ENCODE measurements at regions not wholly inside any gene's neighbourhood (a gene's known extent, or its start where the extent isn't known, plus 50 kb on each side); places are given as distances from the start of the nearest gene placed in this dataset.

GRCh38 chr22:49263101-49263500 lies 564.6 kb downstream of the BRD1 start:
- H3K4me1 Mint-ChIP-seq = no peaks in the 10 kb centered on the region
- Histone ChIP-seq H3K4me1 (ENCODE audit: control insufficient read depth, insufficient read depth, low read length) (no peaks in the 10 kb centered on the region), H3K9me3 (ENCODE audit: control insufficient read depth, insufficient read depth, low read length) (no peaks in the 10 kb centered on the region), H3K27me3 (ENCODE audit: control insufficient read depth, insufficient read depth, low read length) (no peaks in the 10 kb centered on the region), H3K27ac (ENCODE audit: low read length) (no peak overlapping the region), H3K36me3 (ENCODE audit: control insufficient read depth, insufficient read depth, low read length) (no peaks in the 10 kb centered on the region), H3K4me3 (ENCODE audit: low read length) (no peak overlapping the region)
- H3K4me3 Mint-ChIP-seq = no peak overlapping the region
- intact Hi-C loops (cut with micrococcal nuclease) = no loop called here
- no peak overlapping the region for H3K27ac Mint-ChIP-seq
- ATAC-seq (no peak), DNase-seq (no peak)
- H3K27me3 Mint-ChIP-seq (ENCODE audit: low read depth in 2 of 2) = peaks cover 3 to 17% of the 10 kb centered on the region in 2 donors
- TF ChIP-seq, protein P1, sequence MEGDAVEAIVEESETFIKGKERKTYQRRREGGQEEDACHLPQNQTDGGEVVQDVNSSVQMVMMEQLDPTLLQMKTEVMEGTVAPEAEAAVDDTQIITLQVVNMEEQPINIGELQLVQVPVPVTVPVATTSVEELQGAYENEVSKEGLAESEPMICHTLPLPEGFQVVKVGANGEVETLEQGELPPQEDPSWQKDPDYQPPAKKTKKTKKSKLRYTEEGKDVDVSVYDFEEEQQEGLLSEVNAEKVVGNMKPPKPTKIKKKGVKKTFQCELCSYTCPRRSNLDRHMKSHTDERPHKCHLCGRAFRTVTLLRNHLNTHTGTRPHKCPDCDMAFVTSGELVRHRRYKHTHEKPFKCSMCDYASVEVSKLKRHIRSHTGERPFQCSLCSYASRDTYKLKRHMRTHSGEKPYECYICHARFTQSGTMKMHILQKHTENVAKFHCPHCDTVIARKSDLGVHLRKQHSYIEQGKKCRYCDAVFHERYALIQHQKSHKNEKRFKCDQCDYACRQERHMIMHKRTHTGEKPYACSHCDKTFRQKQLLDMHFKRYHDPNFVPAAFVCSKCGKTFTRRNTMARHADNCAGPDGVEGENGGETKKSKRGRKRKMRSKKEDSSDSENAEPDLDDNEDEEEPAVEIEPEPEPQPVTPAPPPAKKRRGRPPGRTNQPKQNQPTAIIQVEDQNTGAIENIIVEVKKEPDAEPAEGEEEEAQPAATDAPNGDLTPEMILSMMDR (IDR thresholded peaks at IDR 0.05) = no peak
- H3K9me3 Mint-ChIP-seq = no peaks in the 10 kb centered on the region
- no peaks in the 10 kb centered on the region for H3K36me3 Mint-ChIP-seq
- WGBS (ENCODE audit: insufficient coverage) = 91% methylated on average over 12 of the region's 15 CpGs

- H3K9me3 Mint-ChIP-seq = no peaks in the 10 kb centered on the region
- TF ChIP-seq, protein P1 (IDR thresholded peaks at IDR 0.05) = no peak
- 91% methylated on average over 12 of the region's 12 CpGs for WGBS (ENCODE audit: insufficient coverage)
- H3K36me3 ChIP-seq (ENCODE audit: control insufficient read depth, insufficient read depth, low read length) = no peaks in the 10 kb centered on the region
- H3K27ac Mint-ChIP-seq = no peak overlapping the region
- no peaks in the 10 kb centered on the region for H3K27me3 ChIP-seq (ENCODE audit: control insufficient read depth, insufficient read depth, low read length)
- H3K4me3 ChIP-seq (ENCODE audit: low read length) = no peak overlapping the region
- H3K27me3 Mint-ChIP-seq (ENCODE audit: low read depth in 2 of 2) = peaks cover 2 to 8% of the 10 kb centered on the region in 2 donors
- H3K9me3 ChIP-seq (ENCODE audit: control insufficient read depth, insufficient read depth, low read length) = no peaks in the 10 kb centered on the region
- H3K4me1 Mint-ChIP-seq = no peaks in the 10 kb centered on the region
- intact Hi-C loops (cut with micrococcal nuclease) = no loop called here
- no peak overlapping the region for H3K4me3 Mint-ChIP-seq
- H3K4me1 ChIP-seq (ENCODE audit: control insufficient read depth, insufficient read depth, low read length) = no peaks in the 10 kb centered on the region
- no peak for ATAC-seq
- H3K36me3 Mint-ChIP-seq = no peaks in the 10 kb centered on the region
- DNase-seq = no peak
- no peak overlapping the region for H3K27ac ChIP-seq (ENCODE audit: low read length)
Measured at GRCh38 chr22:49262167-49262566, 565.5 kb downstream of the BRD1 start.

DNA sequence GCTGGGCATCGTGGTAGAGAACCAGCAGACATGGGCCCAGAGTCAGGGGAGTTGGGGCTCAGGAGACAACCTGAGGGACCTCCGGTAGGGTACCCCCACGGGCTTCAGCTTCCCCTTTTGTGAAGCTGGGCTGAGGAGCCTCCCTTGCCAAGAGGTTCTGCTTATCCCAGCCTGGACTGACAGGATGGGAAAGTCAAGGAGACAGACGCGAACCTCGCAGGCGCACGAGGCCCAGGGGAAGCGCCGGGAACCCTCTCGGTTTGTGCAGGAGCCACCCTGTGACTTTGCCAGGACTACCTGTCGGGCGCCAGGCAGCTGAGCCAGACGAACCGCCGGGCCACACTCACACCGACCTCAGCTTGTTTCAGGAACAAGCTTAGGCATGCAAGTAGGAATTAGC lies 566.1 kb downstream of the BRD1 start:
- H3K36me3 ChIP-seq (ENCODE audit: control insufficient read depth, insufficient read depth, low read length) = no peaks in the 10 kb centered on the region
- H3K4me1 ChIP-seq (ENCODE audit: control insufficient read depth, insufficient read depth, low read length) = no peaks in the 10 kb centered on the region
- TF ChIP-seq, protein P1 (IDR thresholded peaks at IDR 0.05) = no peak
- Mint-ChIP-seq H3K9me3 (no peaks in the 10 kb centered on the region), H3K4me3 (no peak overlapping the region), H3K27ac (no peak overlapping the region), H3K4me1 (no peaks in the 10 kb centered on the region), H3K36me3 (no peaks in the 10 kb centered on the region), H3K27me3 (ENCODE audit: low read depth in 2 of 2) (peaks cover 2 to 8% of the 10 kb centered on the region in 2 donors)
- no peak overlapping the region for H3K27ac ChIP-seq (ENCODE audit: low read length)
- ATAC-seq = no peak
- intact Hi-C loops (cut with micrococcal nuclease) = no loop called here
- H3K27me3 ChIP-seq (ENCODE audit: control insufficient read depth, insufficient read depth, low read length) = no peaks in the 10 kb centered on the region
- H3K9me3 ChIP-seq (ENCODE audit: control insufficient read depth, insufficient read depth, low read length) = no peaks in the 10 kb centered on the region
- H3K4me3 ChIP-seq (ENCODE audit: low read length) = no peak overlapping the region
- DNase-seq = no peak
- WGBS (ENCODE audit: insufficient coverage) = 88% methylated on average over 17 of the region's 17 CpGs
